ENCODE measurements at regions not wholly inside any gene's neighbourhood (a gene's known extent, or its start where the extent isn't known, plus 50 kb on each side); places are given as distances from the start of the nearest gene placed in this dataset.
"Not testable (repeated sequence)": the region's sequence is repeated elsewhere in the genome, so short reads cannot be mapped to it uniquely, and the experiment has no call there.

- not testable (repeated sequence) for FAIRE-seq
Measured at GRCh38 chr2:242010252-242011166, 141.0 kb downstream of the RTP5 start.

GRCh38 chr2:242011167-242011513 is 141.6 kb downstream of the RTP5 start:
- no peak for FAIRE-seq

- no peak for FAIRE-seq
Measured at GRCh38 chr2:242011516-242011915, 142.0 kb downstream of the RTP5 start.

GRCh38 chr2:242011991-242012764 is 142.6 kb downstream of the RTP5 start:
- FAIRE-seq, result no peak

- FAIRE-seq, result no peak
Measured at GRCh38 chr2:242012956-242013764, 143.6 kb downstream of the RTP5 start.

- no peak for FAIRE-seq
Measured at GRCh38 chr2:242013771-242014170, 144.2 kb downstream of the RTP5 start.

- FAIRE-seq, result no peak
Measured at GRCh38 chr2:242015108-242016065, 145.9 kb downstream of the RTP5 start.

GRCh38 chr2:242017086-242017485 is 147.6 kb downstream of the RTP5 start:
- no peak for FAIRE-seq

GRCh38 chr2:242018416-242018815 is 148.9 kb downstream of the RTP5 start:
- not testable (repeated sequence) for FAIRE-seq

GRCh38 chr2:242019344-242019743 is 149.8 kb downstream of the RTP5 start:
- FAIRE-seq, result no peak

- FAIRE-seq, result no peak
Measured at GRCh38 chr2:242020196-242021004, 150.9 kb downstream of the RTP5 start.

GRCh38 chr2:242022550-242023290 is 153.2 kb downstream of the RTP5 start:
- no peak for FAIRE-seq

GRCh38 chr2:242024751-242025355 is 155.3 kb downstream of the RTP5 start:
- FAIRE-seq, result no peak

GRCh38 chr2:242027676-242028450 is 158.3 kb downstream of the RTP5 start:
- FAIRE-seq, result no peak

GRCh38 chr2:242029422-242030225 is 160.1 kb downstream of the RTP5 start:
- FAIRE-seq, result no peak

GRCh38 chr2:242030226-242030575 is 160.7 kb downstream of the RTP5 start:
- FAIRE-seq, result no peak

- no peak for FAIRE-seq
Measured at GRCh38 chr2:242030858-242031257, 161.3 kb downstream of the RTP5 start.

- FAIRE-seq, result no peak
Measured at GRCh38 chr2:242031481-242032019, 162.0 kb downstream of the RTP5 start.

Data from TTC549 (cell line).